SK-N-MC (cell line): ENCODE measurements at regions not wholly inside any gene's neighbourhood (a gene's known extent, or its start where the extent isn't known, plus 50 kb on each side); places are given as distances from the start of the nearest gene placed in this dataset.

Source experiments
- DNase-seq: peaks from one replicate; pipeline ENCODE4 v3.0.0-alpha.2; 2011; ENCODE audit warnings: low read depth, low spot score
- H3K27ac ChIP-seq: fragments of 200-600 bp; sonication (generic); 2 replicates; pipeline ENCODE4 v1.5.1; 2016; ENCODE audit warnings: mixed run types
- H3K36me3 ChIP-seq: fragments of 200-600 bp; sonication (generic); 2 replicates; pipeline ENCODE4 v1.6.1; 2017; ENCODE audit warnings: antibody characterized with exemption, low read length, mixed read lengths; ENCODE audit not compliant: insufficient read depth
- H3K4me3 ChIP-seq: fragments of 200-600 bp; sonication (generic); 2 replicates; pipeline ENCODE4 v1.5.1; 2016
- H3K9ac ChIP-seq: fragments of 200-600 bp; sonication (generic); 2 replicates; pipeline ENCODE4 v1.8.0; 2017; ENCODE audit warnings: mixed run types, mixed read lengths; ENCODE audit not compliant: insufficient read length
- H3K9me3 ChIP-seq: fragments of 200-600 bp; sonication (generic); 2 replicates; pipeline ENCODE4 v1.6.1; 2017; ENCODE audit warnings: low read depth, mild to moderate bottlenecking, antibody characterized with exemption, low read length, moderate library complexity, mixed read lengths
- EZH2 ChIP-seq: fragments of 200-600 bp; sonication (generic); IDR thresholded peaks from one replicate; pipeline ENCODE4 v1.6.1; 2017; ENCODE audit warnings: antibody characterized with exemption
- FOXP2 ChIP-seq: optimal IDR thresholded peaks from 2 replicates; pipeline ENCODE3; 2011; ENCODE audit warnings: mild to moderate bottlenecking, moderate library complexity; ENCODE audit not compliant: insufficient read depth; ENCODE audit errors: extremely low read length, control extremely low read depth
- POLR2AphosphoS5 ChIP-seq: IDR thresholded peaks from 2 replicates; pipeline ENCODE4 v1.6.1; 2012; ENCODE audit warnings: mild to moderate bottlenecking, low read depth, low read length, borderline replicate concordance

- TF ChIP-seq EZH2, result no peak
- no peak for TF ChIP-seq FOXP2
- no peak for TF ChIP-seq POLR2AphosphoS5
- H3K27ac ChIP-seq, result no peak overlapping the region
These were observed 88.7 kb upstream of the ZNF438 start for GRCh38 chr10:31120392-31120791.

GRCh38 chr10:31120961-31121685 is 89.5 kb upstream of the ZNF438 start:
- H3K9me3 ChIP-seq, result no peaks in the 10 kb centered on the region
- DNase-seq, result no peak
- H3K36me3 ChIP-seq, result no peaks in the 10 kb centered on the region
- H3K9ac ChIP-seq, result no peak overlapping the region
- H3K4me3 ChIP-seq, result peak overlapping the region; percentile 61; the same call in 1 of the 2 replicates
- TF ChIP-seq POLR2AphosphoS5, result no peak
- no peak for TF ChIP-seq EZH2
- TF ChIP-seq FOXP2, result no peak
- peak overlapping the region; percentile 81 for H3K27ac ChIP-seq

More at GRCh38 chr10:31120392-31120791, 88.7 kb upstream of the ZNF438 start:
- Histone ChIP-seq H3K36me3 (no peaks in the 10 kb centered on the region), H3K4me3 (no peak overlapping the region), H3K9me3 (no peaks in the 10 kb centered on the region), H3K9ac (no peak overlapping the region)
- no peak for DNase-seq

GRCh38 chr10:31121757-31122577 is 90.3 kb upstream of the ZNF438 start:
- peak overlapping the region; percentile 61 for H3K4me3 ChIP-seq
- TF ChIP-seq EZH2, result no peak
- TF ChIP-seq FOXP2, result no peak
- no peak; the same call in 1 of the 2 replicates for TF ChIP-seq POLR2AphosphoS5
- H3K9me3 ChIP-seq, result no peaks in the 10 kb centered on the region
- H3K36me3 ChIP-seq, result no peaks in the 10 kb centered on the region
- DNase-seq, result peak; percentile 70
- peak overlapping the region; percentile 81 for H3K27ac ChIP-seq
- no peak overlapping the region for H3K9ac ChIP-seq

GRCh38 chr10:31123946-31124345 is 92.3 kb upstream of the ZNF438 start:
- TF ChIP-seq POLR2AphosphoS5 (no peak), FOXP2 (no peak), EZH2 (no peak)
- Histone ChIP-seq H3K27ac (no peak overlapping the region), H3K4me3 (no peak overlapping the region), H3K9me3 (no peaks in the 10 kb centered on the region), H3K9ac (no peak overlapping the region), H3K36me3 (no peaks in the 10 kb centered on the region)
- DNase-seq, result no peak

GRCh38 chr10:31124852-31125251 is 93.2 kb upstream of the ZNF438 start:
- H3K9me3 ChIP-seq, result no peaks in the 10 kb centered on the region
- TF ChIP-seq EZH2, result no peak
- TF ChIP-seq FOXP2, result no peak
- TF ChIP-seq POLR2AphosphoS5, result no peak
- H3K9ac ChIP-seq, result no peak overlapping the region
- H3K4me3 ChIP-seq, result no peak overlapping the region
- DNase-seq, result no peak
- no peaks in the 10 kb centered on the region for H3K36me3 ChIP-seq
- H3K27ac ChIP-seq, result no peak overlapping the region

GRCh38 chr10:31125789-31126188 is 94.1 kb upstream of the ZNF438 start:
- H3K27ac ChIP-seq, result no peak overlapping the region
- H3K9ac ChIP-seq, result no peak overlapping the region
- H3K4me3 ChIP-seq, result no peak overlapping the region
- no peak for TF ChIP-seq FOXP2
- H3K9me3 ChIP-seq, result no peaks in the 10 kb centered on the region
- no peak for DNase-seq
- no peaks in the 10 kb centered on the region for H3K36me3 ChIP-seq

GRCh38 chr10:31126593-31126992 is 94.9 kb upstream of the ZNF438 start:
- no peak for TF ChIP-seq POLR2AphosphoS5

GRCh38 chr10:31128536-31128935 is 96.9 kb upstream of the ZNF438 start:
- Histone ChIP-seq H3K9me3 (no peaks in the 10 kb centered on the region), H3K9ac (no peak overlapping the region), H3K27ac (peak overlapping the region; percentile 83), H3K36me3 (no peaks in the 10 kb centered on the region), H3K4me3 (no peak overlapping the region)
- TF ChIP-seq POLR2AphosphoS5 (no peak), FOXP2 (no peak), EZH2 (no peak)
- no peak for DNase-seq

More at GRCh38 chr10:31126593-31126992, 94.9 kb upstream of the ZNF438 start:
- Histone ChIP-seq H3K36me3 (no peaks in the 10 kb centered on the region), H3K27ac (no peak overlapping the region), H3K9me3 (no peaks in the 10 kb centered on the region), H3K9ac (no peak overlapping the region), H3K4me3 (no peak overlapping the region)
- no peak for DNase-seq

GRCh38 chr10:31129271-31129670 is 97.6 kb upstream of the ZNF438 start:
- H3K36me3 ChIP-seq, result no peaks in the 10 kb centered on the region
- TF ChIP-seq FOXP2 (no peak), EZH2 (no peak), POLR2AphosphoS5 (no peak)
- H3K9me3 ChIP-seq, result no peaks in the 10 kb centered on the region
- DNase-seq, result no peak
- H3K27ac ChIP-seq, result peak overlapping the region; percentile 83; the same call in 1 of the 2 replicates
- H3K4me3 ChIP-seq, result no peak overlapping the region
- no peak overlapping the region for H3K9ac ChIP-seq
